ENCODE measurements at regions not wholly inside any gene's neighbourhood (a gene's known extent, or its start where the extent isn't known, plus 50 kb on each side); places are given as distances from the start of the nearest gene placed in this dataset.

DNA sequence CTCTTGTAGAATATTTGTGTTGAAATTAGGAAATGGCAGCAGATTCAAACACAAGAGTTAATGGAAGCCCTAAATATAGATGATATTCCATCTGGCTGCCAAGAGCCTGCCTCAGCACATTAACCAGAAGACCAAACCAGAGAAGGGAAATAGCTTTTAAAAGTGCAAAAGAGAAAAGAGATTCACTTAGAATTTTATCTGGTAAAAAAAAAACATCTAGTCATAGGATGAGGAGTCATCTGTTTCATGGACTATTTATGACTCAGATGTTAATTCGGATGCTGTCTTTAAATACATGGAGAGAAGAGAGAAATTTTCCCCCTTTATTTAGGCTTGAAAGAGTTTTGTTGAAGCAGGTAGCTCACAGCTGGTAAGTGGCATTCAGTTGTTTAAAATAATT, 201.6 kb upstream of the NUDT4 start:
- no peaks in the 10 kb centered on the region for H3K27me3 Mint-ChIP-seq
- peaks cover 12 to 20% (median 19%) of the 10 kb centered on the region in 3 donors for H3K4me1 Mint-ChIP-seq
- H3K36me3 Mint-ChIP-seq = no peaks in the 10 kb centered on the region
- no peak overlapping the region for H3K4me3 Mint-ChIP-seq
- peak overlapping the region in 1 of 3 donors; percentile 42 for H3K27ac Mint-ChIP-seq
- H3K9me3 Mint-ChIP-seq = no peaks in the 10 kb centered on the region

DNA sequence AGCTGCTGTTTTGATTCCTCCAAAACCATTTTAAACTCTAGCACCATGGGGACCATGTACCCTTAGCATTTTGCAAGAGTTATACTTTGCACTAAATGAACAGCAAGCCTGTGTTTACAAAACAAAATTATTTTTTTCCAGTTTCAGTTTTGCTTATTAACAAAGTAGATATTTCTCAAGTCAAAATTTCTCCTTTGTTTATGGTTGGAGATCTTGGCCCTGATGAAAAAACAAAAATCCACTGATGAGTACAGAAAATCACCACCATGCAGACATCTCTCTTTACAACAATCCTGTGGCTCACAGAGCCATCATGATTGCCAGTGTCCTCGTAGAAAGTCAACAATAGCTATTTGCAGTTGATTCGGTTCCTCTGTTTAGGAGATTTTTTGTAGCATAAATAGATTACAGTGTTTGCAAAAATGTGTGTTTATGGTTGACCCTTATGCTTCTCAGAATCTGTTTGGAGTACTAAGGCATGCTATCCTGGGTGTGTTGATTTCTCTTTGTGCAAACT, 201.1 kb upstream of the NUDT4 start:
- Mint-ChIP-seq H3K27me3 (no peaks in the 10 kb centered on the region), H3K4me1 (peaks cover 17 to 25% (median 24%) of the 10 kb centered on the region in 3 donors), H3K27ac (no peak overlapping the region), H3K4me3 (peak overlapping the region in 1 of 4 donors; percentile 7), H3K36me3 (no peaks in the 10 kb centered on the region), H3K9me3 (no peaks in the 10 kb centered on the region)

DNA sequence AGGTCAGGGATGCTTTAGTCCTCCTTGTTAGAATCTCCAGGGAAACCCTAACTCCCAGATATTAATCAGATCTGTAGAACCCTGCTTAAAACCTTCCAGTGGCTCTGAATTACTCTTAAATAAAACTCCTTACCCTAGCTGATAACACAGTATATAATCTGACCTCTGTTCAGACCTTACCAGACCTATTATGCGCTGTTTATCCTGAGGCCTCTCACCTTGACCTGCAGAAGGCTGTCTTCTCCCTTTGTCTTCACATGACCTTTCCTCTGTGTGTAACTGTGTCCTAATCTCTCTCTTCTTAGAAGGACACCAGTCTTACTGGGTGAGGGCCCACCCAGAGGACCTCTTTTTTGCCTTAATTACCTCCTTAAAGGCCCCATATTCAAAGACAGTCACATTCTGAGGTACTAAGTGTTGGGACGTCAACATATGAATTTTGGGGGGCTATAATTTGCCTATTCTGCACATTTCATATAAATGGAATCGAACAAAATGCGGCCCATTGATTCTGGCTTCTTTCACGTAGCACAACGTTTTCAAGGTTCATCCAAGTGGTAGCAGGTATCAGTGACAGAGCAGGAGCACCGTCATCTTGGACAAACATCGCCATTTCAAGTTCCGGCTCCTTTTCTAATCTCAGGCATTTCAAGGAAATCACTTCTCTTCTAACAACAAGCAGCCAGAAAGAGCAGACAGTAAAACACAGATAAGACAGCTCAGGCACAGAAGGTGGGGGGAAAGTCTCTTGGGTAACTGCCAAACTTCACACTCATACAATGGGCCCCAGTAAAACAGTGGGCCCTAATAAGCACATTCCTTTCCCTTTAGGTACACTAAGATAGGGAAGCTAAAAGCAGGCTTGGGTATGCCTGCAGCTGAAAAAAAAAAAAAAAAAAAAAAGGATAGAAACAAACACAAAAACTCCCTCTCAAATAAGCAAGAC, 200.2 kb upstream of the NUDT4 start:
- Mint-ChIP-seq H3K27me3 (no peaks in the 10 kb centered on the region), H3K36me3 (no peaks in the 10 kb centered on the region), H3K9me3 (no peaks in the 10 kb centered on the region), H3K4me3 (no peak overlapping the region), H3K4me1 (peaks cover 23 to 30% (median 26%) of the 10 kb centered on the region in 3 donors), H3K27ac (no peak overlapping the region)

DNA sequence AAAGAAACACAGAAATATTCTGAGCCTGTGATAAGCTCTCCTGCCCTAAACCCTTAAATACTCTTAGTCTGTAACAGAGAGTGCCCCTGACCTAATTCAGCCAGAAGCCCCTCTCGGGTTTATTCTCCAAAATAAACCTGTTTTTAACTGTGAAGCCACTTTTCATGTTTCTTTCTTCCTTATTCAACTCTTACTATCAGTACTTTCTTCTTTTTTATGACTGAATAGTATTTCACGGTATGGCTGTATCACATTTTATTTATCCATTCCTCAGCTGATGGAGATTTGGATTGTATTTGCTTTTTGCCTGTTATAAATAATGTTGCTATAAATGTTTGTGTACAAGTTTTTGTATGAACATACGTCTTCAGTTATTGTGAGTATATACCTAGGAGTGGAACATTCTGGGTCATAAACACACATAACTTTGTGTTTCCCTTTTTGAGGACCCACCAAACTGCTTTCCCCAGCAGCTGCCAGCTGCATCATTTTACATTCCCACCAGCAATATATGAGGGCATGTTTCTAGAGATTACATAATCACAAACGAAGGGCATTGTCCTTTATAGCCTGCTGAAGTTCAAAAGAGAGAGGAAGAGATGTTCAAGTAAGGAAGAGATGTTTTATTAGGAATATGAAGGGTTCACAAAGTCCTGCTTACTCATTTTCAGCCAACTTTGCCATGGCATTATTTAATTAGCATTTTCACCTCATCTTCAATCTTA, 199.4 kb upstream of the NUDT4 start:
- no peaks in the 10 kb centered on the region for H3K36me3 Mint-ChIP-seq
- H3K4me3 Mint-ChIP-seq = no peak overlapping the region
- no peak overlapping the region for H3K27ac Mint-ChIP-seq

DNA sequence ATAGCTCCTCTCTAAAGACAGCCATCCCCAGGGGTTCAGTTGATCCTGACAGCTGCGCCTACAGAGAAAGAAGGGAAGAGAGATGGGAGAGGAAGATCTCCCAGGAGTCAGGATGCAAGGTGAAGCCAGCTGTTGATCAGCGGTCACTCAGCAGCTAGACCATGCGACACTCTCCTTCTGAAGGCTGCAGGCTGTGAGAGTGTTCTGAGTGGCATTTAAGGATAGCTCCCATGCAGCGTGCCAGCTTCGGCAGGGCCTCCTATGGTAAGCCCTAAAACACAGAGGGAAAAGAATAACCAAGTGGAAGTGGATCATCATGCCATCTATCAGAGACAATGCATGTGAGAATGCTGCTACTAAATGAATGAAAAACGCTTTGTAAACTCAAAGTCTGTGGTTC, 197.9 kb upstream of the NUDT4 start:
- Mint-ChIP-seq H3K36me3 (no peaks in the 10 kb centered on the region), H3K27ac (no peak overlapping the region), H3K4me3 (no peak overlapping the region)

More for the DNA sequence above, 199.4 kb upstream of the NUDT4 start:
- Mint-ChIP-seq H3K27me3 (no peaks in the 10 kb centered on the region), H3K4me1 (peaks cover 24 to 30% (median 26%) of the 10 kb centered on the region in 3 donors), H3K9me3 (no peaks in the 10 kb centered on the region)

DNA sequence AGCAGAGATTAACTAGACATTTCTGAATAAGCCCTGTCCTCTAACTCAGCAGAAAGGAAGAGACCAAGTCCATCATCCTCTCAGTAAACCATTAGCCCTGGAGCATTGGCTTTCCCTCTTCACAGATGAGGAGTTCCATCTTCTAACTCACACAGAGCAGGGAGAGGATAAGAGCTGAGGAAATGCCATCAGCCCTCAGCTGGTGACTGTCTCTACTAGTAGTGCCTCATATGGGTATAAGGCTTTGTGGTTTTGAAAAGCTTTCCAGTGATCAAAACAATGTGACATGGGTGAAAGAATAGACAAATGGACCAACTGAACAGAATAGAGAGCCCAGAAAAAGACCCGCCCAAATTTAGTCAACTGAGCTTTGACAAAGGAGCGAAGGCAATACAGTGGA, 197.2 kb upstream of the NUDT4 start:
- Mint-ChIP-seq H3K36me3 (no peaks in the 10 kb centered on the region), H3K27ac (peak overlapping the region in 1 of 3 donors; percentile 59), H3K4me1 (peaks cover 44 to 50% (median 47%) of the 10 kb centered on the region in 3 donors), H3K27me3 (no peaks in the 10 kb centered on the region), H3K9me3 (no peaks in the 10 kb centered on the region), H3K4me3 (peak overlapping the region in 2 of 4 donors; percentile 24 to 38)

More for the DNA sequence above, 197.9 kb upstream of the NUDT4 start:
- Mint-ChIP-seq H3K9me3 (no peaks in the 10 kb centered on the region), H3K27me3 (no peaks in the 10 kb centered on the region), H3K4me1 (peaks cover 38 to 43% (median 39%) of the 10 kb centered on the region in 3 donors)

DNA sequence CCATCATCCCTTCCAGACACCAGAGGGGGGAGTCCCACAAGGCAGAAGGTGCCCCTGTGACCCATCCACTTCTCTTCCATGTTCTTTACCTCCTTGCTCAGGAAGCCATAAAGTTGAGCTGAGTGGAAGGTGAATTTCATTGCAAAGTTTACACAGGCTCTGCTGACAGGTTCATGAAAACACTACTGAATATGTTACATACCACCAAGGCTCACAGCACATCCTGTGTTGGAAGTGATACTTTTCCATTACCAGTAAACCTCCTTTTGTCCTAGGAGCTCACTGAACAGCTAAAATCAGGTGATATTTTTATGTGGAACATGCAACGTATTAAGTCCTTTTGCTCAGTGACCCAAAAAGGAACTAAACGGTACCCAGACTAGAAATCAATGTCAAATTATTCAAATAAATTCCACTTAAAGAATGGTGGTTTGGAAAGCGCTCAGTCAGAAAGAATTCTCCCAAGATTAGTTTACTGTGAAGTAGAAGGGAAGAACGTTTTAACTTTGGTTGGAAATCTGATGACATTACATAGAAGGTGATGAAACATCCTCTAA, 196.2 kb upstream of the NUDT4 start:
- peaks cover 47 to 50% (median 48%) of the 10 kb centered on the region in 3 donors for H3K4me1 Mint-ChIP-seq

DNA sequence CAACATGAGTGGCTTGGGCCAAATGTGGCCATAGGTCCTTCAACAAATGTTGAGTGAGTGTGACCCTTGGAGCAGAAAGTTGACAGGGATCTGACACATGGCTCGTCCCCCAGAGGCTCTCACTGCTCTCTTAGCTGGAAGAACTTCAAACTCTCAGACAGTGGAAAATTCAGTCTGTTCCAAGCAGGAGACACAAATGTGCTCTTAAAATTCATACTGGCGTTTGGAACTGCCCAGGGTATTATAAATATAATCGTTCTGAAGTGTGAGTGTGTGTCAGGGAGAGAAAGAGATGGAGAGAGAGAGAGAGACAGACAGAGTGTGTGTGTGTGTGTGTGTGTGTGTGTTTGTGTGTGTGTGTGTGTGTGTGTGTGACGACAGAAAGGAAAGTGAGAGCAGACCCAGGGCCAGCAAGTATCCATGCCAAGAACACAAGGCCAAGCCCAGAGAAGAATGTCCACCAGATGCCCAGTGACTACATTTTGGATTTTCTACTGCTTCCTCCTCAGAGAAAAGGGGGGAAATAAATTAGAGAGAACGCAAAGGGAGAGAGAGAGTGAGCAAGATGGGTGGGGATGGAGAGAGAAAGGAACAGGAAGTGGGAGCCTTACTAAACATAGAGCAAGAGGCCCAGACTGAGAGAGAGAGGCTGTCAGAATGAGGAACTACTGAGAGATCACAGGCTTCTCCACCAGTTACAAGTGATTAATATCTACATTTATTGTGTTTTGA, 193.6 kb upstream of the NUDT4 start:
- Mint-ChIP-seq H3K9me3 (no peaks in the 10 kb centered on the region), H3K36me3 (no peaks in the 10 kb centered on the region), H3K27ac (peak overlapping the region; percentile 20 to 80 (median 71)), H3K4me3 (peak overlapping the region in 3 of 4 donors; percentile 34 to 81 (median 53)), H3K27me3 (no peaks in the 10 kb centered on the region), H3K4me1 (peaks cover 44 to 48% (median 47%) of the 10 kb centered on the region in 3 donors)

More for the DNA sequence above, 196.2 kb upstream of the NUDT4 start:
- Mint-ChIP-seq H3K27me3 (no peaks in the 10 kb centered on the region), H3K4me3 (peak overlapping the region in 1 of 4 donors; percentile 49), H3K27ac (peak overlapping the region in 2 of 3 donors; percentile 28 to 42), H3K9me3 (no peaks in the 10 kb centered on the region), H3K36me3 (no peaks in the 10 kb centered on the region)

DNA sequence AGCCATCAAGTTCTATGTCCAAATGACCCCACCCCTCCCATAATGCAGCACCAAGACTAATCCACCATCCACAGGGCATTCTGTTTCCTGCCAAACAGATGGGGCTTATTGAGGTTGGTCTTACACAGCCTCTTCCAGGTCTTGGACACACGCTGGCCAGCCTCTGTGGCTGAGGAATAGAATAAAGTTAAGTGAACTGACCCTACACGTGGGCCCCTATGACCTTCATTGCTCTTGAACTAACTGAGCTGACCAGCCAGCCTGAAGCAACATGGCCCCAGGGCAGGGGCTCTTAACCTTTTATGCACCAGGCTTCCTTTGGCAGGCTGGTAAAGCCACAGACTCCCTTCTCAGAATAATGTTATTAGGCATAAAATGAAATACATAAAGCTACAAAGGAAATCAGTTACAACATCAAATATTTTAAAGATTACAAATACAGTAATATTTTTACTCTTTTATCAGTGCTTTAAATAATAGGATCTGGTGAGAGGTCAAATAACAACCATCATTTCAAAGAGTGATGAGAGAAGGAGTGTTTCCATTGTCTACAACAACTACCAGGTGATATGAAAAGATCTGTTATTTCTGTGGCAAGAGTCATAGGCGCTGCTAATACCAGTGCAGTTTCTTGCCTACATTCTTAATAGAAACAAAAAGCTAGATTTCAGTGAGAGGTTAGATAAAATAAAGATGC, 192.9 kb upstream of the NUDT4 start:
- H3K36me3 Mint-ChIP-seq = no peaks in the 10 kb centered on the region
- peak overlapping the region; percentile 20 to 80 (median 65) for H3K27ac Mint-ChIP-seq
- H3K9me3 Mint-ChIP-seq = no peaks in the 10 kb centered on the region
- peaks cover 44 to 45% (median 44%) of the 10 kb centered on the region in 3 donors for H3K4me1 Mint-ChIP-seq
- H3K27me3 Mint-ChIP-seq = no peaks in the 10 kb centered on the region
- peak overlapping the region in 3 of 4 donors; percentile 34 to 81 (median 53) for H3K4me3 Mint-ChIP-seq

DNA sequence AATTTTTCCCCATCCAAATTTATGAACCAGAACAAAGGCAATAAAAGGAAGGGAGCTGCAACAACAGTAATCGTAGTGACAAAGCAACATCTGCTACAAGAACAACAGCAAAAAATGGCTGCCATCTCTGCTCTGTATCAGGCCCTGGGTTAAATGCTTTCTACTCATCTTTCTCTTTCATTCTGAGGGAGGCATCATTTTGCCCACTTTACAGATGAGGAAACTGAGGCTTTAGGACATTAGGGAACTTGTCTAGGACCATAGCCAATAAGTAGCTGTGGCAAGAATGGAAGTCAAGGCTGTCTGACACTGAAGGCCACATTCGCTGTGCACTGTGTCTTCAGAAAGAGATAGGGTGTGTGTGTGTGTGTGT, 192.4 kb upstream of the NUDT4 start:
- Mint-ChIP-seq H3K4me1 (peaks cover 43 to 45% (median 44%) of the 10 kb centered on the region in 3 donors), H3K4me3 (peak overlapping the region in 2 of 4 donors; percentile 71 to 81), H3K36me3 (no peaks in the 10 kb centered on the region), H3K27me3 (no peaks in the 10 kb centered on the region), H3K9me3 (no peaks in the 10 kb centered on the region), H3K27ac (no peak overlapping the region)

DNA sequence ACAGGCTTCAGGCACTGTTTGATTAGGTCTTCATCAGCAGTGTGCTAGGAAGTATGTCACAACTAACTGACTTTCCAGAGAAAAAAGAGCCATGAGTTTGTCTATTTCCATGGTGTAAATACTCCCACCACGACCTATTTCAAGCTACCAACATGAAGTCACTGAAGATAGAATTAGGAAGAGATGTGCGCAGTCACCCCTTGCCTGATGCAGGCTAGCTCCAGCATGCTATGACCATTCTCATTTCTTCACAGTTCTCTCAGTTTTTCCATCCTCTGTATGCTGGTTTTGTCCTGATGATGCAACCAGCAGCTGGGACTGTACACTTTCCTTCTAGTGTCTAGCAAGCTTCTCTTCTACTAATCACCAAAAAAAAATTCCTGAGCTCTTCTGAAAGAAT, 191.6 kb upstream of the NUDT4 start:
- no peaks in the 10 kb centered on the region for H3K36me3 Mint-ChIP-seq
- H3K9me3 Mint-ChIP-seq = no peaks in the 10 kb centered on the region
- H3K27ac Mint-ChIP-seq = no peak overlapping the region
- H3K4me1 Mint-ChIP-seq = peaks cover 36 to 43% (median 38%) of the 10 kb centered on the region in 3 donors
- H3K27me3 Mint-ChIP-seq = no peaks in the 10 kb centered on the region
- peak overlapping the region in 1 of 4 donors; percentile 0 for H3K4me3 Mint-ChIP-seq

DNA sequence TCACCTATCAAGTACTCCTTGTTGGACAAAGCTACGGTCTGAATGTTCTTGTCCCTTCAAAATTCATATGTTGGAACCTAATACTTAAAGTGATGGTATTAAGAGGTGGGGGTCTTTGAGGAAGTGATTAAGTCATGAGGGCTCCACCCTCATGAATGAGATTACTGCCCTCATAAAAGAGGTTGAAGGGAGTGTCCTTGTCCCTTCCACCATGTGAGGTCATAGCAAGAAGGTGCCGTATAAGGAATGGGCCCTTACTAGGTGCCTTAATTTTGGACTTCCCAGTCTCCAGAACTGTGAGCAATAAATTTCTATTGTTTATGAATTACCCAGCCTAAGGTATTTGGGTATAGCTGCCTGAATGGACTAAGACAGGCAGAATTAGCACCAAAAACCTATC, 191.1 kb upstream of the NUDT4 start:
- H3K4me1 Mint-ChIP-seq = peaks cover 32 to 38% (median 33%) of the 10 kb centered on the region in 3 donors
- no peaks in the 10 kb centered on the region for H3K9me3 Mint-ChIP-seq
- H3K36me3 Mint-ChIP-seq = no peaks in the 10 kb centered on the region
- H3K27me3 Mint-ChIP-seq = no peaks in the 10 kb centered on the region
- H3K4me3 Mint-ChIP-seq = no peak overlapping the region
- no peak overlapping the region for H3K27ac Mint-ChIP-seq

DNA sequence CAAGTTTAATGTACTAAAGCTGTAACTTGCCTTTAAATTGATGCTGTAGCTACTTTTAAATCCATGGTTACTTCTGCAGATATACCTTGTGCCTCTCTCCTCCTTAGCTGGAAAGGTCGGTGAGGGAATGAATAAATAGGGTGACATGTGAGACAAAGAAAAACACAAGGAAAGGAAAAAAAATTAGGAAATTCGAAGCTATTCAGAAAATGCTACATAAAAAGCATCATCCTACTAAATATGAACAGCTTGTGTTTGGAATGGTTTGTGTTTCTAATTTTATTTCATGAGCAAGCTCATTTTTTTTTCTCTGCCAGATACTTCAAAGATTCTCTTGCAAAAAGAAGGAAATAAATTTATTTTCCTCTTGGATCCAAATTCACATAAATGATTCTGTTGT, 186.3 kb upstream of the NUDT4 start:
- H3K4me3 Mint-ChIP-seq = no peak overlapping the region
- no peaks in the 10 kb centered on the region for H3K27me3 Mint-ChIP-seq
- H3K4me1 Mint-ChIP-seq = peaks cover 0 to 6% (median 1%) of the 10 kb centered on the region in 3 donors
- H3K27ac Mint-ChIP-seq = no peak overlapping the region
- no peaks in the 10 kb centered on the region for H3K36me3 Mint-ChIP-seq
- peaks cover 6 to 12% (median 10%) of the 10 kb centered on the region in 3 donors for H3K9me3 Mint-ChIP-seq

DNA sequence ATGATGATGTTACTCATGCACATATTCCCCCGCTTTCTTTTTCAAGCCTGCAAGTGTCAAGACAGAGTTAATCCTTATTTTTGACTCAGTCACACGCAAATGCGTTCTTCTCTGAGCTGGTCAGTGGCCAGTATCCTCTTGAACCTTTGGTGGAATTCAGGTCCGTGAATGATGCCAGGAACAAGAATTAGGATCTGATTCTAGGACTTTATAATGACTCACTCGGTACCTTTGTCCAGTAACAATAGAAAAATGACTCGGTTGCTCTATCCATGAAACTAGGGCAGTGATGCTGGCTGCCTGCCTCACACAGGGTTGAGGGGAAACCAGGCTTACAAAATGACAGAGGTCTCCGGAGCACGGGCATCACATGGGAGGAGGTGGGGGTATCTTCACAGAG, 185.8 kb upstream of the NUDT4 start:
- H3K27ac Mint-ChIP-seq = no peak overlapping the region
- H3K4me1 Mint-ChIP-seq = peaks cover 0 to 4% (median 1%) of the 10 kb centered on the region in 3 donors
- peaks cover 6 to 12% (median 10%) of the 10 kb centered on the region in 3 donors for H3K9me3 Mint-ChIP-seq
- no peaks in the 10 kb centered on the region for H3K27me3 Mint-ChIP-seq
- H3K4me3 Mint-ChIP-seq = no peak overlapping the region
- H3K36me3 Mint-ChIP-seq = no peaks in the 10 kb centered on the region

All from IgD-negative memory B cell (primary cell).